KOPT-K1 (cell line): ENCODE measurements at regions not wholly inside any gene's neighbourhood (a gene's known extent, or its start where the extent isn't known, plus 50 kb on each side); places are given as distances from the start of the nearest gene placed in this dataset.
"Not testable (repeated sequence)": the region's sequence is repeated elsewhere in the genome, so short reads cannot be mapped to it uniquely, and the experiment has no call there.

Experiments used
- H3K27ac ChIP-seq: fragments of 200-600 bp; sonication (generic); 2 replicates; pipeline ENCODE4 v1.5.1; 2016; ENCODE audit warnings: antibody characterized with exemption, mild to moderate bottlenecking, low read depth, low read length; ENCODE audit not compliant: poor library complexity, severe bottlenecking
- H3K36me3 ChIP-seq: fragments of 200-600 bp; sonication (generic); 2 replicates; pipeline ENCODE4 v1.5.1; 2017; ENCODE audit warnings: antibody characterized with exemption, mild to moderate bottlenecking, low read length, moderate library complexity; ENCODE audit not compliant: insufficient read depth
- H3K9me3 ChIP-seq: fragments of 200-600 bp; sonication (generic); 2 replicates; pipeline ENCODE4 v1.5.1; 2017; ENCODE audit warnings: antibody characterized with exemption, low read length, mild to moderate bottlenecking; ENCODE audit not compliant: insufficient read depth, poor library complexity, severe bottlenecking

DNA sequence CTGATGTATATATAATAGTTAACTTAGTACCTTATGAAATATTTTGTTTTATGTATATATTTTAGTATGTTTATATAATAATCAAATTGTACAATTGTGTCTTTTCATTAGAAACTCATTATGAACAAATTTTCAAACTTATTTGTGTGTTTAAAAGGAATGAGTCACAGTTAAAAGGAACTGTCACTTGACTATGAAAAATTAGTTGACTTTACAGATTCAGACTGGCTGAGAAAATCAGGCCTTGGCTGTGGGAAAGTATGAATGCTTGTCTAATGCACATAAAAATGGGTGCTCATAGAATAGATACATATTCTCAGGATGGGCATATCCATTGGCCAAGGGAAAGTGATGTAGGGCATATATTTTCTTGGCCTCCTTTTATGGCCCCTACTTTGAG is 576.8 kb downstream of the SATB2 start:
- no peaks in the 10 kb centered on the region for H3K9me3 ChIP-seq
- no peaks in the 10 kb centered on the region for H3K36me3 ChIP-seq
- H3K27ac ChIP-seq = no peak overlapping the region

DNA sequence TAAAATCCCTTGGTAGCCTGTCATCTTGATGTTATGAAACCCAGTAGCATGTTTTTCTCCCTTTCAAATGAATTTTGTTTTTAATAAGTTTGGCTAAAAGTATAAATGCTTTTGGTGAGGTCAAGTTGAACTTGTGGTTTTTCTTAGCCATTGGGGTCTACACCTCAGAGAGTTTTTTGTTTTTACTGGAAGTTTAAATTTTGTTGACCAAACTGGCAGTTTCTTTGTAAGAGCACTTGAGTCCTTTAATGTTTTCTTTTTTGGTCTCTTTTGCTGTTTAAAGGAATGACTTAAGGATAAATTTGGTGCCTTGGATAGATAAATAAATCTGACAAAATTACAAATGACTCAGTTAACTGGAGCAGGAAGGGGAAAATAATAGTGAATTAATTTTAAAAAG is 577.3 kb downstream of the SATB2 start:
- Histone ChIP-seq H3K27ac (no peak overlapping the region), H3K9me3 (no peaks in the 10 kb centered on the region), H3K36me3 (no peaks in the 10 kb centered on the region)

DNA sequence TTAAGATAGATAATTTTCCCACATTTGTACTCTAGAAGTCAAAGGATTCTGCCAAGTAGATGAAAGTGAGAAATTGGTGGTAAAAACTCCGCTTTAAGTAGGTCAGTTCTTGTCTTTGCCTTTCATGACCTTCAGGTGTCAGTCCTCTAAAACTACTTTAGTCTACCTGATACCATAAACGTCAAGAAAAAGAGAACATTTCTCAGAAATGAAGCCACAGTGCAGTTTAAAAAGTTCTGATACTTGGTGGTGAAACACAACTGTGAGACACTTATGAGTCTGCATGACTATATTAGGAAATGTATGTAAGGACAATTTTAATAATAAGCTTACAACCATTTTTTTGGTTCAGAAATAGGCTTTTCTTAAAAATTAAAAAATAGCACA is 583.3 kb downstream of the SATB2 start:
- Histone ChIP-seq H3K27ac (no peak overlapping the region), H3K36me3 (no peaks in the 10 kb centered on the region), H3K9me3 (no peaks in the 10 kb centered on the region)

DNA sequence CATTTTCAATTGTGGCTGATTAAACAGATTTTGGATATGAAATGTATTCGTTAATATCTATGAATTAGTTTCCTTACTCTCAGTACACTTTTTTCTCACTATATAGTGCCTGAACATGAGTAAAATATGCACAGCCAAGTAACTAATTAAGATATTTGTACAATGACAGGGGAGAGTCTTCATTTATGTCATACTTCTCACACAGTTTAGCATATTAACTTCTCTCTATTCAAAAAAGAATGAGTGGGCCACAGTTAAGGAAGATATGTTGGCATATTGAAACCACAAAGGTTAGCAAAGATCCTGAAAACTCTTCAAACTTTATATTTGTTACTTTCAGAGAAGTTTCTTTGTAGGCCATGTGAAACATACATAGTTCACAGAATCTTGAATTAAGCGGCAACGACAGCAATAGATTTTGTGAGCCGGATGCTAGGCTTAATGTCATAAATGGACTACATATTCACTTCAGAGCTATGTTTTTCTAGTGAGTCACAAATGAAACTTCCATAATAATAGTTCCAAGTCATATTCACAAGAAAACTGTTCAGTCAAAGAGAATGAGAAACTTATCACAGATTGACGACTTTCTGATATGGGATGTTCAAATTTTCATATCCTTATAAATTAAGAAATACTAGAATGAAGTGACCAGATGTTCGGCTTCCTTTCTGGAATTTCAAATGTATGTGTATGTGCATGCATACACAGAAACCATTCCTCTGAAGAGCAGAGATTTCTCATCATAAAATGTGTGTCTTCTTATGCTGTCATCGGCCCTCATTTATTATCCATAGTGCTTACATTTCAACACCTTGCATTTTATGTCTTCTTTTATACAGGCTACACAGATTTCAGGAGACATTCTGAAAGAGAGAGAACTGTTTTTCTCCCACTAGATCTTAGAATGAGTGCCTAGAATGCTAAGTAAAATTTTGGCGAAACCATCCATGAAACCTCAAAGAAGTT is 584.0 kb downstream of the SATB2 start:
- no peaks in the 10 kb centered on the region for H3K9me3 ChIP-seq
- no peaks in the 10 kb centered on the region for H3K36me3 ChIP-seq
- H3K27ac ChIP-seq = no peak overlapping the region

DNA sequence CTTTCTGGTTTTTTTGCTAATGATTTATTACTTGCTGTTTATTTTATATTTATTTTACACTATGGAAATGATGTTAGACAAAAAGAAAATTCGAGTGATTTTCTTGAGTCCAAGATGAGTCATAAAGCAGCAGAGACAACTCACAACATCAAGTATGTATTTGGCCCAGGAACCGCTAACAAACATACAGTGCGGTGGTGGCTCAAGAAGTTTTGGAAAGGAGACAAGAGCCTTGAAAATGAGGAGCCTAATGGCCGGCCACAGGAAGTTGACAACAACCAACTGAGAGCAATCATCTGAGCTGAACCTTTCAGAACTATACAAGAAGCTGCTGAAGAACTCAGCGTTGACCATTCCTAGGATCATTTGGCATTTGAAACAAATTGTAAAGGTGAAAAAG is 594.1 kb downstream of the SATB2 start:
- no peaks in the 10 kb centered on the region for H3K36me3 ChIP-seq
- no peak overlapping the region for H3K27ac ChIP-seq
- H3K9me3 ChIP-seq = peaks cover 7% of the 10 kb centered on the region

DNA sequence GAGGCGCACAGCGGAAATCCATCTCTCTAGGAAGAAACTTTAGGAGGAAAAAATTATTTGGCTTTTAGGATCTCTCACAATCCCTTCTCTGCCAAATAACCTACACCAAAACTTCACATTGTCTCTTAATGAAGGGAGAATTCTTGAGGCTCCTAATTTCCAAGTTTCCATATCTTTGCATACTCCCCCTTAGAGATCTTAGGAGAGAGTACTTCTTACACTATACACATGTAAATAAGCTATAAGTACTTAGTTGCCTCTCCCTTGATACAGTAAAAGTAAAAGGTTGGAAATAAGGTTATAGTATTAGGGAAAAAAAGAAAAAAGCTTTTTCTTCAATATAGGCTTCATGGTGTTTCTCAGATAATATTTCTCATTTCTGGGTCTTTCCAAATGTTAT is 596.7 kb downstream of the SATB2 start:
- no peak overlapping the region for H3K27ac ChIP-seq
- peaks cover 9% of the 10 kb centered on the region for H3K9me3 ChIP-seq
- no peaks in the 10 kb centered on the region for H3K36me3 ChIP-seq

DNA sequence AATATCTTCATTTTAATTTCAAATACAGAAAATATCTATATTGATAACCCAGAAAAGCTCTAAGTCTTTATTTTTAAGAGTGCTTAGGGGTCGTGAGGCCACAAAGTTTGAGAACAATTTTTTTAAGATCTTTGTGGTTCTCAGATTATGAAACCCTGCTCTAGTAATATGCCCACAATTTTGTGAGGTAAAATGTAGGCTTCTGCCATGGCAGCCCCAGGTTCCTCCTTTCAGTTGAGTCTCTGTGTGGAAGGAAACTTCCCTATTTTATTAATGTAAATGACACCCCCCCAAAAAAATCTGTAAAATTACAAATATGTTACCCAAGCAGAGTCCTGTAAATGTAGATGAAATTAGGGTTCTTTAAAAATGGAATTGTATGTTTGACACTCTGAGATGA is 600.5 kb downstream of the SATB2 start:
- Histone ChIP-seq H3K27ac (no peak overlapping the region), H3K9me3 (peaks cover 9% of the 10 kb centered on the region), H3K36me3 (no peaks in the 10 kb centered on the region)

DNA sequence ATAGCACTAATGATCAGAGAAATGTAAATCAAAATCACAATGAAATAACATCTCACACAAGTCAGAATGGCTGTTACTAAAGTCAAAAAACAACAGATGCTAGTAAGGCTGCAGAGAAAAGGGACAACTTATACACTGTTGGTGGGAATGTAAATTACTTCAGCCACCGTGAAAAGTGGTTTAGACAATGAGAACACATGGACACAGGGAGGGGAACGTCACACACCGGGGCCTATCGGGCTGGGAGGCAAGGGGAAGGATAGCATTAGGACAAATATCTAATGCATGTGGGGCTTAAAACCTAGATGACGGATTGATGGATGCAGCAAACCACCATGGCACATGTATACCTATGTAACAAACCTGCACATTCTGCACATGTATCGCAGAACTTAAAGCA is 602.0 kb downstream of the SATB2 start:
- H3K36me3 ChIP-seq, H3K9me3 ChIP-seq, H3K27ac ChIP-seq: not testable (repeated sequence)

DNA sequence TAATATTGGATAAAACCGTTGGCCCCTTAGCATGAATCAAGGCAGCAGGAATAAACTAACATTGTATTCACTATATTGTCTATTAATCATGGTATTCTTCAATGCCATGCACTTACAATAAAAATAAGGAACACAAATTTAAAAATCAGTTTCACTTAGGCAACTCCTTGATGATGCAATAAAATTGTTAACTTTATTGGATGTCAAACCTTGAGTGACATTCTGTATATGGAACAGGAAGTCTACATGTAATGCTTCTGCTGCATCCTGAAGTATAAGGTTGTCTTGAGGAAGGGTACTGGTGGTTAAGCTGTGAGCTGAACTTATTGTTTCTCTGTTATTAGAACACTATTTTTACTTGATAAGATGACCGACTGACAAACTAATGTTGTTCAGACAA is 605.5 kb downstream of the SATB2 start:
- no peaks in the 10 kb centered on the region for H3K36me3 ChIP-seq
- no peak overlapping the region for H3K27ac ChIP-seq
- H3K9me3 ChIP-seq = no peaks in the 10 kb centered on the region

DNA sequence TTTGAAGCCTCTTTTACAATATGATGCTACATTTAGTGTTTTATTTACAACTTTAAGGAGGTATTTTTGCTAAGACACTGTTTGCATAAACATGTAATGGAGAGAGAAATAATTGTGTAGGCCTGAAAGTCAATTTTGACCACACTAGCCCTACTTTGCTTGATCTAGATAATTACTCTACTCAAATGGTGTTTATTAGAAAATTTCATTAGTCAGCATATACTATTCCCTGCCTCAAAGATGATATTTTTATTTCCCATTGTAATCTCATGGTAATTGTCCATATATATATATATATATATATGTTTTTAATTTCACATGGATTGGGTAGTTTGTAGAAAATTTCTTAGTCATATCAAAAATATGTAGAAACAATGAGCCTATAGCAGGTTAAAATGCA is 632.2 kb downstream of the SATB2 start:
- Histone ChIP-seq H3K36me3 (no peaks in the 10 kb centered on the region), H3K27ac (no peak overlapping the region), H3K9me3 (no peaks in the 10 kb centered on the region)

DNA sequence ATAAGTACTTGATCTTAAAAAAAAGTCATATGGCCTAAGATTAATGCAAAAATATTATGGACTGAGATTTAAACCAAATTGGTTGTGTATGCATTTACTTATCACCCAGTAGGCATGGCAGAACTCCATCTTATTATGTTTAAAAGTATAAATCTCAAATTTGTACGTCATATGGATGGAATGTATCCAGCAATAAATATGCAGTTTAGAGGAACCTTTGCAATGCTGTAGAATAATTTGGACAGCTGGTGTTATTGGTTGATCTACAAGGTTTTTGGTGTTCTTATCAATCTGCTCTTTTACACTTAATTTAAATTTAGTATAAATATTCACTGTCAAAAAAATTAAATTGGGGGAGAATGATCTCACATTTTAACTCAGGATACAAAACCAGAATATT is 640.2 kb downstream of the SATB2 start:
- no peak overlapping the region for H3K27ac ChIP-seq
- no peaks in the 10 kb centered on the region for H3K9me3 ChIP-seq
- H3K36me3 ChIP-seq = no peaks in the 10 kb centered on the region

DNA sequence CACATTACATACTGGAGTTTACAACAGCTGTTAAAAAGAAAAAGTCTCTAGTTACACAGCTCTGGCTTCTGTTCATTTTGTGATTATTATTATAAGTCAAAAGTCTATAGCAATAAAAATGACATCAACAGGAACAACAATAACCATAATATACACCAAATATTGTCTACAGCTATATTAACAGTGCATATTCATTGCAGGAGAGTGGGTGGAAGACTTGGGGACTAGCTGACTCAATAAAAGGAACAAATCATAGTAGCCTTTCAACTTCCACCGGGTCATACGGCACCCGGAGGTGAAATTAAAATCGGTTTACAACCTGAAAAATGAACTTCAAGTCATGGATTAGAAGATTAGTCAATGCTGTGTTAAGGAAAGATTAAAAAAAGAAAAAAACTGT is 642.1 kb downstream of the SATB2 start:
- Histone ChIP-seq H3K27ac (no peak overlapping the region), H3K9me3 (no peaks in the 10 kb centered on the region), H3K36me3 (no peaks in the 10 kb centered on the region)

DNA sequence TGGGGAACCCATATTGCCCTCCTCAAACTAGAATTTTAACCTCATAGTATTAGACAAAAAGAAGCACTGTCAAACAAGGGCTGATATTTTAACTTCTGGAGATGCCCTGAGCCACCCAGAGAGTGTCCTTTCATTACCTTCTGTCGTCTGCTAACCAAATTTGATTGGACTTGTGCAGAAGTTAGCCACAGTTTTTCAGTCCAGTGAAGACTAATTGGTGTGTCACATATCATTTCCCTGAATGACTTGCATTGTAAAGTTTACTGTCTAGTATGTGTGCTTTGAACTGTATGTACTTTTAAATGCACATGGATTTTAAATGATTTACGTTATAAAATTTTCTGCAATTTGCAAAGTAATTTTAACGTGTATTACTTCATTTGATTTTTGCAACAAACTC is 646.5 kb downstream of the SATB2 start:
- no peaks in the 10 kb centered on the region for H3K36me3 ChIP-seq
- H3K9me3 ChIP-seq = no peaks in the 10 kb centered on the region
- H3K27ac ChIP-seq = no peak overlapping the region

DNA sequence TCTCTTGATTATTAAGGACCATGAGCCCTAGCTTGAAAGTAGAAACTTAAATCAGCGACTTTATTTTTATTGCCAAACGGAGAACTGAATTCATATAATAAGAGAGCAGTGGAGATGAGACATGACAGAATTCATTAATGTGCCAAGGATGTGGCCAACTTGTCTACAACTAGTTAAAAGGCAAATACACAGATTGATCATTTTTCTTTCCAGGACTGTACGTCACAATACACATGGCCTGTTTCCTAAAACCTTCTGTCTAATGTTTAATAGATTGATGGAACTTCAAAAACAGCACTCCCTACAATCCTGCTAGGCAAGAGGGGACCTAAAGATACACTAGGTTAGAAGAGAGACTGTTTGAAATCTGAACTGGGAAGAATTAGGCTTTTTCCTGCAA is 647.8 kb downstream of the SATB2 start:
- no peak overlapping the region for H3K27ac ChIP-seq
- no peaks in the 10 kb centered on the region for H3K36me3 ChIP-seq
- H3K9me3 ChIP-seq = no peaks in the 10 kb centered on the region

DNA sequence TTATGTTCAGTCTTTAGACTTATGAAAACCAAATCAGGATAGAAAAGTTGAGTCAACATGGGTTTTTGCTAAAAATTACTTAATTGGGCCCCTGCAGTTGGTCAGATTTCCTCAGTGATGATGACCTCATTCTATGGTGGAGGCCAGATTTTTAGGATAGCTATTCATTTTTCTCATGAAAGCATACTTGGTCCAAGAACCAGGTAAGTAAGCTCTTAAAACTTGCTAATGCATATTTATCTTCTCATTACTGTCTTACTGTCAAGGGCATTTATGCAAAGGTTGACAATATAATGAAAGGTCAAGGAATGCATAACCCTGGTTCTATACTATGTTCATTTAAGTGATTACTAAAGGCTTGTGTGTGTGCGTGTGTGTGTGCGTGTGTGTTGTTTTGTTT is 650.6 kb downstream of the SATB2 start:
- Histone ChIP-seq H3K27ac (no peak overlapping the region), H3K36me3 (no peaks in the 10 kb centered on the region), H3K9me3 (no peaks in the 10 kb centered on the region)

DNA sequence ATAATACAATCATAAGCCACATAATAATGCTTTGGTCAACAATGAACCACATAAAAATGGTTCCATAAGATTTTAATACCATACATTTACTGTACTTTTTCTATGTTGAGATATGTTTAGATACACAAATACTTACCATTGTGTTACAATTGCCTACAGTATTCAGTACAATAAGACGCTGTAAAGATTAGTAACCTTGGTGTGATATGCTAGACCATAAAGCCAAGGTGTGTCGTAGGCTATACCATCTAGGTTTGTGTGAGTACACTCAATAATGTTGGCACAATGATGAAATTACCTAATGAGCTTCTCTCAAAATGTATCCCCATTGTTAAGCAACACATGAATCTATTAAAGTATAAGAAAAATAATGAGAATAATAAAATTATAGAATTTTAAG is 662.3 kb downstream of the SATB2 start:
- Histone ChIP-seq H3K27ac (no peak overlapping the region), H3K9me3 (no peaks in the 10 kb centered on the region), H3K36me3 (no peaks in the 10 kb centered on the region)
